ENCODE measurements at regions not wholly inside any gene's neighbourhood (a gene's known extent, or its start where the extent isn't known, plus 50 kb on each side); places are given as distances from the start of the nearest gene placed in this dataset.

- no peaks in the 10 kb centered on the region for H3K9me3 ChIP-seq (ENCODE audit: severe bottlenecking)
- H3K4me3 ChIP-seq (ENCODE audit: low read depth, low read length) = no peak overlapping the region
- no peaks in the 10 kb centered on the region for H3K36me3 ChIP-seq
- H3K27ac ChIP-seq = no peak overlapping the region
- no peaks in the 10 kb centered on the region for H3K27me3 ChIP-seq (ENCODE audit: insufficient read depth, low read depth, severe bottlenecking)
- TF ChIP-seq CTCF (IDR thresholded peaks at IDR 0.05; ENCODE audit: low read depth, low read length) = no peak
- no peak for DNase-seq
Measured at GRCh38 chr11:21896746-21897602, 295.9 kb upstream of the ANO5 start.

GRCh38 chr11:21897752-21898151 lies 295.1 kb upstream of the ANO5 start:
- no peak for TF ChIP-seq CTCF (IDR thresholded peaks at IDR 0.05; ENCODE audit: low read depth, low read length)
- no peak for DNase-seq
- Histone ChIP-seq H3K9me3 (ENCODE audit: severe bottlenecking) (no peaks in the 10 kb centered on the region), H3K27ac (no peak overlapping the region), H3K36me3 (no peaks in the 10 kb centered on the region), H3K4me3 (ENCODE audit: low read depth, low read length) (no peak overlapping the region), H3K27me3 (ENCODE audit: insufficient read depth, low read depth, severe bottlenecking) (no peaks in the 10 kb centered on the region)

- Histone ChIP-seq H3K36me3 (no peaks in the 10 kb centered on the region), H3K27me3 (ENCODE audit: insufficient read depth, low read depth, severe bottlenecking) (no peaks in the 10 kb centered on the region), H3K9me3 (ENCODE audit: severe bottlenecking) (no peaks in the 10 kb centered on the region), H3K4me3 (ENCODE audit: low read depth, low read length) (no peak overlapping the region), H3K27ac (no peak overlapping the region)
- no peak for DNase-seq
- no peak for TF ChIP-seq CTCF (IDR thresholded peaks at IDR 0.05; ENCODE audit: low read depth, low read length)
Measured at GRCh38 chr11:21908211-21908610, 284.7 kb upstream of the ANO5 start.

GRCh38 chr11:21909145-21909544 lies 283.7 kb upstream of the ANO5 start:
- H3K27me3 ChIP-seq (ENCODE audit: insufficient read depth, low read depth, severe bottlenecking) = no peaks in the 10 kb centered on the region
- no peak for TF ChIP-seq CTCF (IDR thresholded peaks at IDR 0.05; ENCODE audit: low read depth, low read length)
- no peaks in the 10 kb centered on the region for H3K36me3 ChIP-seq
- DNase-seq = no peak
- no peak overlapping the region for H3K4me3 ChIP-seq (ENCODE audit: low read depth, low read length)
- H3K9me3 ChIP-seq (ENCODE audit: severe bottlenecking) = no peaks in the 10 kb centered on the region
- no peak overlapping the region for H3K27ac ChIP-seq

- TF ChIP-seq CTCF (IDR thresholded peaks at IDR 0.05; ENCODE audit: low read depth, low read length) = no peak
- no peak for DNase-seq
- Histone ChIP-seq H3K9me3 (ENCODE audit: severe bottlenecking) (no peaks in the 10 kb centered on the region), H3K27ac (no peak overlapping the region), H3K36me3 (no peaks in the 10 kb centered on the region), H3K27me3 (ENCODE audit: insufficient read depth, low read depth, severe bottlenecking) (no peaks in the 10 kb centered on the region), H3K4me3 (ENCODE audit: low read depth, low read length) (no peak overlapping the region)
Measured at GRCh38 chr11:21911061-21911460, 281.8 kb upstream of the ANO5 start.

GRCh38 chr11:21912285-21912684 lies 280.6 kb upstream of the ANO5 start:
- Histone ChIP-seq H3K36me3 (no peaks in the 10 kb centered on the region), H3K9me3 (ENCODE audit: severe bottlenecking) (no peaks in the 10 kb centered on the region), H3K4me3 (ENCODE audit: low read depth, low read length) (no peak overlapping the region), H3K27ac (no peak overlapping the region), H3K27me3 (ENCODE audit: insufficient read depth, low read depth, severe bottlenecking) (no peaks in the 10 kb centered on the region)
- no peak for TF ChIP-seq CTCF (IDR thresholded peaks at IDR 0.05; ENCODE audit: low read depth, low read length)
- no peak for DNase-seq
